ENCODE measurements at regions not wholly inside any gene's neighbourhood (a gene's known extent, or its start where the extent isn't known, plus 50 kb on each side); places are given as distances from the start of the nearest gene placed in this dataset.

- Mint-ChIP-seq H3K27ac (no peak overlapping the region), H3K4me3 (no peak overlapping the region), H3K36me3 (no peaks in the 10 kb centered on the region), H3K4me1 (ENCODE audit: unreplicated experiment) (no peaks in the 10 kb centered on the region), H3K9me3 (no peaks in the 10 kb centered on the region), H3K27me3 (peaks cover 24% of the 10 kb centered on the region)
- TF ChIP-seq CTCF (conservative IDR thresholded peaks at IDR 0.05), result no peak
- DNase-seq (ENCODE audit: extremely low spot score, unreplicated experiment), result no peak
Measured at GRCh38 chr1:181406989-181407388, 76.3 kb upstream of the CACNA1E start.

- Mint-ChIP-seq H3K36me3 (no peaks in the 10 kb centered on the region), H3K27me3 (peaks cover 22% of the 10 kb centered on the region), H3K4me1 (ENCODE audit: unreplicated experiment) (no peaks in the 10 kb centered on the region), H3K9me3 (no peaks in the 10 kb centered on the region), H3K27ac (no peak overlapping the region), H3K4me3 (no peak overlapping the region)
- no peak for DNase-seq (ENCODE audit: extremely low spot score, unreplicated experiment)
- no peak for TF ChIP-seq CTCF (conservative IDR thresholded peaks at IDR 0.05)
Measured at GRCh38 chr1:181409981-181410380, 73.3 kb upstream of the CACNA1E start.

GRCh38 chr1:181412746-181413145, 70.6 kb upstream of the CACNA1E start:
- Mint-ChIP-seq H3K4me1 (ENCODE audit: unreplicated experiment) (no peaks in the 10 kb centered on the region), H3K36me3 (no peaks in the 10 kb centered on the region), H3K27me3 (peaks cover 26% of the 10 kb centered on the region), H3K9me3 (no peaks in the 10 kb centered on the region), H3K4me3 (no peak overlapping the region), H3K27ac (no peak overlapping the region)
- DNase-seq (ENCODE audit: extremely low spot score, unreplicated experiment), result no peak
- TF ChIP-seq CTCF (conservative IDR thresholded peaks at IDR 0.05), result no peak

- no peaks in the 10 kb centered on the region for H3K36me3 Mint-ChIP-seq
- H3K27ac Mint-ChIP-seq, result no peak overlapping the region
- H3K4me3 Mint-ChIP-seq, result no peak overlapping the region
- no peaks in the 10 kb centered on the region for H3K9me3 Mint-ChIP-seq
- DNase-seq (ENCODE audit: extremely low spot score, unreplicated experiment), result no peak
- H3K4me1 Mint-ChIP-seq (ENCODE audit: unreplicated experiment), result no peaks in the 10 kb centered on the region
- H3K27me3 Mint-ChIP-seq, result peaks cover 20% of the 10 kb centered on the region
- TF ChIP-seq CTCF (conservative IDR thresholded peaks at IDR 0.05), result no peak
Measured at GRCh38 chr1:181413195-181413815, 70.0 kb upstream of the CACNA1E start.

GRCh38 chr1:181413836-181414235, 69.5 kb upstream of the CACNA1E start:
- H3K27me3 Mint-ChIP-seq, result peaks cover 16% of the 10 kb centered on the region
- H3K9me3 Mint-ChIP-seq, result no peaks in the 10 kb centered on the region
- H3K27ac Mint-ChIP-seq, result no peak overlapping the region
- no peak for TF ChIP-seq CTCF (conservative IDR thresholded peaks at IDR 0.05)
- no peaks in the 10 kb centered on the region for H3K36me3 Mint-ChIP-seq
- no peaks in the 10 kb centered on the region for H3K4me1 Mint-ChIP-seq (ENCODE audit: unreplicated experiment)
- DNase-seq (ENCODE audit: extremely low spot score, unreplicated experiment), result no peak
- H3K4me3 Mint-ChIP-seq, result no peak overlapping the region

Data from type B pancreatic cell (in vitro differentiated cells).